ENCODE measurements at regions not wholly inside any gene's neighbourhood (a gene's known extent, or its start where the extent isn't known, plus 50 kb on each side); places are given as distances from the start of the nearest gene placed in this dataset.

DNA sequence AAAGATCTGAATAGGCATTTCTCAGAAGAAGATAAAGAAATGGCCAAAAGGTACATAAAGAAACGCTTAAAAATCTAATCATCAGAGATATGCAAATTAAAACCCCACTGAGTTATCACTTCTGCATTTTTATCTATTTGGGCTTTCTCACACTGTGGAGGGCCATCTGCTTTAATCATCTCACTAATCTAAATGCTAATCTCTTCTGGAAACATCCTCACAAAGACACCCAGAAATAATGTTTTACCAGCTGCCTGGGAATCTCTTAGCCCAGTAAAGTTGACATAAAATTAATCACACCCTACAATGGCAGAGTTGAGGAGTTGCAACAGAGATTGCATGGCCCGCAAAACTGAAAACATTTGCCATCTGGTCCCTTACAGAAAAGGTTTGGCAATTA, 407.9 kb upstream of the CYLC2 start:
- no peak for TF ChIP-seq CTCF (IDR thresholded peaks at IDR 0.05)
- no peaks in the 10 kb centered on the region for H3K9me3 ChIP-seq
- H3K4me3 ChIP-seq: no peak overlapping the region
- DNase-seq (ENCODE audit: low spot score): no peak
- no peak overlapping the region for H3K27ac ChIP-seq
- no peaks in the 10 kb centered on the region for H3K4me1 ChIP-seq
- H3K27me3 ChIP-seq: no peaks in the 10 kb centered on the region
- no peaks in the 10 kb centered on the region for H3K36me3 ChIP-seq

GRCh38 chr9:102569436-102569835, 425.7 kb upstream of the CYLC2 start:
- no peaks in the 10 kb centered on the region for H3K36me3 ChIP-seq
- H3K27ac ChIP-seq: no peak overlapping the region
- H3K9me3 ChIP-seq: no peaks in the 10 kb centered on the region
- DNase-seq (ENCODE audit: low spot score): no peak
- H3K27me3 ChIP-seq: no peaks in the 10 kb centered on the region
- no peak for TF ChIP-seq CTCF (IDR thresholded peaks at IDR 0.05)
- H3K4me1 ChIP-seq: no peaks in the 10 kb centered on the region
- H3K4me3 ChIP-seq: no peak overlapping the region

GRCh38 chr9:102551346-102551745, 443.8 kb upstream of the CYLC2 start:
- no peak for TF ChIP-seq CTCF (IDR thresholded peaks at IDR 0.05)
- H3K27ac ChIP-seq: no peak overlapping the region
- H3K4me1 ChIP-seq: no peaks in the 10 kb centered on the region
- H3K27me3 ChIP-seq: no peaks in the 10 kb centered on the region
- no peak overlapping the region for H3K4me3 ChIP-seq
- H3K36me3 ChIP-seq: no peaks in the 10 kb centered on the region
- H3K9me3 ChIP-seq: peaks cover 0 to 11% of the 10 kb centered on the region in 2 donors
- DNase-seq (ENCODE audit: low spot score): no peak

GRCh38 chr9:102550886-102551285, 444.2 kb upstream of the CYLC2 start:
- Histone ChIP-seq H3K36me3 (no peaks in the 10 kb centered on the region), H3K4me1 (no peaks in the 10 kb centered on the region), H3K27me3 (no peaks in the 10 kb centered on the region), H3K27ac (no peak overlapping the region), H3K9me3 (peaks cover 0 to 11% of the 10 kb centered on the region in 2 donors), H3K4me3 (no peak overlapping the region)
- DNase-seq (ENCODE audit: low spot score): no peak
- no peak for TF ChIP-seq CTCF (IDR thresholded peaks at IDR 0.05)

DNA sequence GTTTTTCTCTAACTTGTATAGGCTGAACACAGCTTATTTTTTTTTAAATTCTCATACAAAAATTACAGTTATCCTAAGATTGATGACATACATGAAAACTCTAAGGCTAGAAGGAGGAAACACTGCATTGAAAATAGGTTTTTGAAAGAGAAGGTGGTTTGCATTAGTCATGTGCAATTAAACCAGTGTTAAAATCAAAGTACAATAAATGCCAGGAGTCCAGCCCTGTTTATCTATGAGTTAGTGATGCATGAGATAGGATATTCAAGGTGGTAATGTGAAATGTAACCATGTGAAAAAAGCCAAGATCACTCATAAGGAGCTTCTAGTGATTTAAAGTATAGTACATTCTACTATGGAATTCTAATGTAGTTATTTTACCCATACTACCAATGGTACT, 444.9 kb upstream of the CYLC2 start:
- no peaks in the 10 kb centered on the region for H3K36me3 ChIP-seq
- no peaks in the 10 kb centered on the region for H3K27me3 ChIP-seq
- no peaks in the 10 kb centered on the region for H3K4me1 ChIP-seq
- no peak for DNase-seq (ENCODE audit: low spot score)
- no peak overlapping the region for H3K27ac ChIP-seq
- H3K9me3 ChIP-seq: peaks cover 0 to 11% of the 10 kb centered on the region in 2 donors
- H3K4me3 ChIP-seq: no peak overlapping the region
- TF ChIP-seq CTCF (IDR thresholded peaks at IDR 0.05): no peak

DNA sequence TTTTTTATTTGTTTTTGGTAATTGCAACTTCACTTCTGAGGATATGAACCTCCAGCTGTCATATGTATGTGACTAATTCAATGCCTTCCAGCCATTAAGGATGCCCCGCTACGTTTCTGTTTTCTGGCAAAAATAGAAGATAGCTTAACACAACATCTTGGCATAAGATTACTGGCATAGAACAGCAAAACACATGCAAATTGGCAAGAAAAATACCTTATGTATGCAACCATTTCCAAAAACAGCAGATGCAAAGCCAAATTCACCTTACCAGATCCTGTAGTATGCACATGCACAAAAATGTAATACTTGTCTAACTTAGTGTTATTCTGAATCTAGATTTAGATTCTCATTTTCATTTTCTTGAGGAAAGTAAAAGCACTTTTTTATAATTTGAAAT, 461.1 kb upstream of the CYLC2 start:
- DNase-seq (ENCODE audit: low spot score): no peak
- no peaks in the 10 kb centered on the region for H3K4me1 ChIP-seq
- no peak overlapping the region for H3K4me3 ChIP-seq
- H3K9me3 ChIP-seq: no peaks in the 10 kb centered on the region
- no peak for TF ChIP-seq CTCF (IDR thresholded peaks at IDR 0.05)
- no peaks in the 10 kb centered on the region for H3K36me3 ChIP-seq
- H3K27ac ChIP-seq: no peak overlapping the region
- H3K27me3 ChIP-seq: no peaks in the 10 kb centered on the region

Data from right atrium auricular region (tissue), 2 donors.